VCaP (cell line): ENCODE measurements at regions not wholly inside any gene's neighbourhood (a gene's known extent, or its start where the extent isn't known, plus 50 kb on each side); places are given as distances from the start of the nearest gene placed in this dataset.

Experiments
- H3K27ac ChIP-seq: fragments of 450-650 bp; 2 replicates; pipeline ENCODE4 v1.5.1; 2017
- TF ChIP-seq, protein P1 (sequence below): fragments of 450-650 bp; conservative IDR thresholded peaks from 2 replicates; pipeline ENCODE4 v1.5.1; 2017; ENCODE audit warnings: mild to moderate bottlenecking, moderate library complexity

DNA sequence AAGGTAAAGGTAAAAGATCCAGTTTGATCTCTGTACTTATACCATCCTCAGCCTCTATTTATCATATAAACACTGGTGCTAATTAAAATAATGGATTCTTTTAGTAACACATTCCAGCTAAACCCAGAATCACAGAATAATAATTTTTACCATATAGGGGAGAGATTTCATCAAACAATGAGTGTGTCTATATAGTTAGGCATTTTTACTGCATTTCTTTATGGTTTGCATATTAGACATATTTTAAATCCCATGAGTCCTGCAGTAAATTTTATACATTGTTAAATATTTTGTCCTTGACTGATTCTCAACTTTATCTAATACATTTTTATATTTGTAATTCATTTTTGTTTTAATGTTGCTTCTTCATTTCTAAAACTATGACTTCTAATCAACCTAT is 323.7 kb upstream of the AGTR1 start:
- H3K27ac ChIP-seq = no peak overlapping the region
- TF ChIP-seq, protein P1, sequence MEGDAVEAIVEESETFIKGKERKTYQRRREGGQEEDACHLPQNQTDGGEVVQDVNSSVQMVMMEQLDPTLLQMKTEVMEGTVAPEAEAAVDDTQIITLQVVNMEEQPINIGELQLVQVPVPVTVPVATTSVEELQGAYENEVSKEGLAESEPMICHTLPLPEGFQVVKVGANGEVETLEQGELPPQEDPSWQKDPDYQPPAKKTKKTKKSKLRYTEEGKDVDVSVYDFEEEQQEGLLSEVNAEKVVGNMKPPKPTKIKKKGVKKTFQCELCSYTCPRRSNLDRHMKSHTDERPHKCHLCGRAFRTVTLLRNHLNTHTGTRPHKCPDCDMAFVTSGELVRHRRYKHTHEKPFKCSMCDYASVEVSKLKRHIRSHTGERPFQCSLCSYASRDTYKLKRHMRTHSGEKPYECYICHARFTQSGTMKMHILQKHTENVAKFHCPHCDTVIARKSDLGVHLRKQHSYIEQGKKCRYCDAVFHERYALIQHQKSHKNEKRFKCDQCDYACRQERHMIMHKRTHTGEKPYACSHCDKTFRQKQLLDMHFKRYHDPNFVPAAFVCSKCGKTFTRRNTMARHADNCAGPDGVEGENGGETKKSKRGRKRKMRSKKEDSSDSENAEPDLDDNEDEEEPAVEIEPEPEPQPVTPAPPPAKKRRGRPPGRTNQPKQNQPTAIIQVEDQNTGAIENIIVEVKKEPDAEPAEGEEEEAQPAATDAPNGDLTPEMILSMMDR = no peak

DNA sequence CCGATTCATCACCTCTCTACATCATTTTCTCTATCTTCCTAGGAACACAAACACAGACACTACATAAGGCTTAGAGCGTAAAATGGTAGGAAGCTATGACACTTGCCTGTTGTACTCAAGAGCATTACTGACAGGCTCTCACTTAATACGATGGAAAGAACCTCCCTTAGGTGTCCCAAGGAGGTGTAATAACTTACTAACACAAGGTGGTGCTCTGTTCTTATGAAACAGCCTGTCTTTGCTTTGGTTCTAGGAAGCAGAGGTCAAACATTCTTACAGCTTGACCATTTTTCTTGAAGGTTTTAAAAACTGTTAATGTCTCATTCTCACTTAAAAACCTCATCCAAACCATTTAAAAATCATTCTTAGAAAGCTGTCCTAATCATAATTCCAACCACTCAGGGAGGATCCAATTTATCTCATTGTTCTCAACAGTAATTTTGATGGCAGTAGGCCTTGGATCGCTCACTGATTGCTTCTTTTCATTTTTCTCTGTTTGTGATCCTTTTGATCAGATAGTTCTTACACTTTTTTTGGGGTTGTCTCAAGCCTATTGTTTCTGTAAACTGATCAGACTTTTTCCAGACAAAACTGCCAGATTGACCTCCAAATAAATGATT is 317.8 kb upstream of the AGTR1 start:
- H3K27ac ChIP-seq = no peak overlapping the region
- TF ChIP-seq, protein P1 = peak; percentile 77

DNA sequence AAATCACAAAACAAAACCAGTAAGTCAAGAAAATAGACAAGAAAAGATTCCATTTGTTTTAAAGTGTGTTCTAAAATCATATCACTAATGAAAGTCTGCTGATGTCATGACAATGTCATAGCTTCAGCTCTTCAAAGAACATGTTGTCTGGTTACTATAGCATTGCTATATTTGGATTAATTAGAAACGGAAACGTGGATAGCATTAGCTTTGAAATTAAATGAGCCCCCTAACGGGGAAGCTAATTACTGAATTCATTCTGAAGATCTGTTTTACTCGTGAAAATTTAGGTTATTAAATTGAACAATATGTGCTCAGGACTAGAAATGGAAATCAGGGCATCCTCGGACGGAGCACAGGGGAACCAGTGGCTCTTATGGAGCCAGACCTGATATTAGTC is 316.7 kb upstream of the AGTR1 start:
- TF ChIP-seq, protein P1 = no peak
- H3K27ac ChIP-seq = no peak overlapping the region

DNA sequence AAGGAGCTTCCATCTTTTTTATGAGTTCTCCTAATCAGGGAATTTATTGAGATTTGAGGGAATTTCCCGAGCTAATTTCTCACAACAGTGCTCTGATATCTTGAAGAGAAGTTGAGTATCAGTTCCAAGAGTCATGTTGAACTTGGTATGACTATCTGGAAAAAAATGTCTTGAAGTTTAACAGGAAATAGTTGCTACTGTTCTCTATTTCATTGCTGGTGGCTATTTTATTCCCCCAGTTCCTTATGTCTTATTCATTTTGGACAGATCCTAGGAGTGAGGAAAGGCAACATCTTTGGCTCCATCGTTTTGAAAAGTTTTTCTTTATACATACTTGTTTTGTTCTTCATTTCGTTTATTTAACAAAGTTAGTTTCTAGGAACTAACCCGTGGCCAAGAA is 307.8 kb upstream of the AGTR1 start:
- TF ChIP-seq, protein P1 = no peak
- H3K27ac ChIP-seq = no peak overlapping the region

DNA sequence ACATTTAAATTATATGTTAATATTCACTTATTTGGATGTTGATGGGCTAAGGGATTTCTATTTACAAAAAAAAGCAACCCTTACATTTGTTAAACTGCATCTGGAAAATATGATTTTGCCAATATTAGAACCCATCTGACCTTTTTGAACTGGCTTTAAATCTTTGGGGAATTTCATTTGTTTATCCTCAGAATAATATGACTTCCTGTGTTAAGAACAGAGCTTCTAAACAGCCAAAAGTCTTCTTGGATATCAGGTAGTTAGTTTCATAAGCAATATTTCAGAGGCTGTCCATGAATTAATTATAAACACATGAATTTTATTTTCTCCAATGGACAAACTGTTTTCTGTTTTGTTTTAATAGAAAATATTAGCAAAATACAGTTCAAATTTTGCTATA is 301.9 kb upstream of the AGTR1 start:
- H3K27ac ChIP-seq = no peak overlapping the region
- TF ChIP-seq, protein P1 = no peak

DNA sequence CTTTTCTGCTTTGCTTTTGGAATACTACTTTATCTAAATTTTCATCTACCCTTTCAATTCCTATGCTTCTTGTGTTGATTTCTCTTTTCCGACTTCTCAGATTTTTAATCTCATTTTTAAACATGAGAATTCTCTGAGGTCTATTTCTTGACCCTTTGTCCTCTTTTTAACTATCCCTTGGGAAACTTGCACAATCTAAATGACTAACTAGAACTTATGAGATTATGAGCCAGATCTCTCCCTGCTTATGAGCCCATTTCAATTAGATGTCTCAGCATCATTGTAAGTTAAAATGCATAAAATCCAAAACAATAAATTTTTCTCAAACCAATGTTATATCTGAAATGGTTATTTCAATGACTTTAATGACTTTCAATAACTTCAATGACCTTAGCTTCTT is 296.9 kb upstream of the AGTR1 start:
- TF ChIP-seq, protein P1 = no peak
- no peak overlapping the region for H3K27ac ChIP-seq

DNA sequence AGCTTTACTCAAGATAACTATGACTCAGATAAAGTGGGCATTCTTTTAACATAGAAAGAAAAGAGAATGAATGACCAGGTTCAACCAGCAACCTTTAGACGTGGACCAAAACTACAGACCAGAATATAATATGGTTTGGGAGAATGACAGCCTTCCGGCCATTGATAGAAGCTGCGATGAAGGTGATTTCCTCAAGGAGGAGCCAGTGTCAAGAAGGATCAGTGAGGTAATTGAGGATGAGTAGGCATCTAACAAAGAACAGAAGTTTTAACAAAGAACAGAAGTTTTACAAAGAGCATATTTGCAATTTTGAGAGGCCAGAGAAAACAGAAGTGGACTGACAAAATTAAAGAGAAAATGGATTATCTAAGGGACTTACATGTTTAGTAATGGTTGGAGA is 289.0 kb upstream of the AGTR1 start:
- TF ChIP-seq, protein P1 = no peak

More for the DNA sequence above, 289.0 kb upstream of the AGTR1 start:
- no peak overlapping the region for H3K27ac ChIP-seq
